GM21526 (cell line): ENCODE measurements at regions not wholly inside any gene's neighbourhood (a gene's known extent, or its start where the extent isn't known, plus 50 kb on each side); places are given as distances from the start of the nearest gene placed in this dataset.
"Not testable (repeated sequence)": the region's sequence is repeated elsewhere in the genome, so short reads cannot be mapped to it uniquely, and the experiment has no call there.

Source experiments
- ATAC-seq: cut with Tn5 transposase; IDR thresholded peaks from one replicate; pipeline ENCODE4 v1.9.1; 2021; ENCODE audit warnings: moderate library complexity; ENCODE audit not compliant: unreplicated experiment, low FRiP score

DNA sequence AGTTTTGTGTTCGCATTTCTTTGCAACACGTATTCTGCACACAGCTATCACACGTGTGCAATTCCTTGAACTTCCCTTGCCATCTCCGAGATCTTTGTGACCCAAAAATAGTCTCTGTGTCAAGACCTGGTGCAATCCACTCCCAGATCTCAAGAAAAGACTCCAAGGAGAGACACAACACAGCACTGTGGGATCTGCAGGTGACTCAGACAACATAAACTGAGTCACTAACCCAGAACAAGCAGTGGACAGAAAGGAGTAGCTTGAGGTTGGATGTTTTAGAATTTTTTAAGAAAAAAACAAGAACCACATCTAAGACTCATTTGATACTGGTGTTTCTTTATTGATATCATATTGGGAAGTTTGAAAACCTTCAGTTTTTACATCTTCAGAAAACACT lies 396.9 kb downstream of the AGTPBP1 start:
- ATAC-seq = no peak

DNA sequence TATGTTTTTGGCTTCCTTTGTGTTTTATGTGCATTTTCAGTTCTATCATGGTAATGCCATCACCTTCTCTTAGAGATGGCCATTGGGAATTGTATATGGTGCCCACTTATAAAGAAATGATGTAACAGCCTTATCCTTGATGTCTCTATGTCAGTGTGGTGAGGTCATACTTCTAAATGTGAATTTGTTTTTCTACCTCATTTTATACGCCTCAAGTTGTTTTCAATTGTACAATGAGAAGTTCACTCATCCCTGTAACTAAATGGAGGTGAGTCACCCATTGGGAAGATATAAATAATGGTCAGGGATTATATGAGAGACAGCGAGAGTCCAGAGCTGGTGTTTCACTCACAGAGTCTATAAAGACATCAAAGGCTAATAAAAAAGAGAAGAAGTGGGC lies 402.4 kb downstream of the AGTPBP1 start:
- ATAC-seq = no peak

- ATAC-seq = no peak
Observed at GRCh38 chr9:85334228-85334627, 407.5 kb downstream of the AGTPBP1 start.

- no peak for ATAC-seq
Observed at GRCh38 chr9:85332487-85332886, 409.3 kb downstream of the AGTPBP1 start.

- no peak for ATAC-seq
Observed at GRCh38 chr9:85331626-85332025, 410.1 kb downstream of the AGTPBP1 start.

GRCh38 chr9:85322592-85322991 lies 419.2 kb downstream of the AGTPBP1 start:
- no peak for ATAC-seq

DNA sequence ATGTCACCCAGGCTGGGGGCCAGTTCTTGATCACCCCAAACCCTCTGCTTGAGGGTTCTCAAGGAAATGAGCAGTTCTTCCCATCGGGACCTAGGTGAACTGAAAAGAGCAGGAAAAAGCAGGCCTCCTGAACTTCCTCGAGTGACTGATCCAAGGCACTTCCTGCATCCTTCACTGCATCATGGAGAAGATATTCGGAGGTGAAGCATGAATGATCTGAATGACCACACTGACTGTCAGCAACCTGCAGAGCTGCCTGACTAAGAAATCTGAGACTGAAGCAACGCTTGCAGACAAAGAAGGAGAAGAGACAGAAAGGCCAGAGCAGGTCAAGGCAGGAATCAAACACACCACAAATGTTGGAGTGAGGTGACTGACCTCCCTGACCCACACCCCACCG lies 420.2 kb downstream of the AGTPBP1 start:
- ATAC-seq = no peak

GRCh38 chr9:85319936-85320656 lies 421.7 kb downstream of the AGTPBP1 start:
- ATAC-seq = no peak

DNA sequence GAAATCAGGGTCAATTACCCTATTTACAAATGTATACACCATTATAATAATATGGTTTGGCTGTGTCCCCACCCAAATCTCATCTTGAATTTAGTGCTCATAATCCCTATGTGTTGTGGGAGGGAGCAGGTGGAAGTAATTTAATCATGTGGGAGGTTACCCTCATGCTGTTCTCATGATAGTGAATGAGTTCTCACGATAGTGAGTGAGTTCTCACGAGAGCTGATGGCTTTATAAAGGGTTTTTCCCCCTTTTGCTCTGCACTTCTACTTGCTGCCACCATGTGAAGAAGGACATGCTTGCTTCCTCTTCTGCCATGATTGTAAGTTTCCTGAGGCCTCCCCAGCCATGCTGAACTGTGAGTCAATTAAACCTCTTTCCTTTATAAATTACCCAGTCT lies 426.2 kb downstream of the AGTPBP1 start:
- not testable (repeated sequence) for ATAC-seq

DNA sequence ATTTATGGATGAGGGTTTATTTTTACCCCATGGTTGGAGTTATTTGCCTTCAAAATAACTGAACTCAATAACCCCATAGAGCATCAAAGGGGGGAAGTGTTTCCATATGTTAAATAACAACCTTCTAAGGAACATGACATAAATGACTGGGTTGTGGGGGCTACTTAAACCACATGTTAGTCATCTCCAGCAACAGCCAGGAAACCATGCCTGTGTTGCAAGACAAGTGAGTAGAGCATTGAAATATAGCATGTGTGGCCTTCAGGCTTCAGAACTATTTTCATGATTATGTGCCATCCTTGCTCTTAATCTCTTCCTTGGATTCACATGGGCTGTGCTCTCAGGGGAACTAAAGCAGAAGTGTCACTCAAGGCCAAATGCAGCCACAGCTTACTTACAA lies 431.2 kb downstream of the AGTPBP1 start:
- ATAC-seq = no peak

GRCh38 chr9:85303757-85304134 lies 438.0 kb downstream of the AGTPBP1 start:
- no peak for ATAC-seq

DNA sequence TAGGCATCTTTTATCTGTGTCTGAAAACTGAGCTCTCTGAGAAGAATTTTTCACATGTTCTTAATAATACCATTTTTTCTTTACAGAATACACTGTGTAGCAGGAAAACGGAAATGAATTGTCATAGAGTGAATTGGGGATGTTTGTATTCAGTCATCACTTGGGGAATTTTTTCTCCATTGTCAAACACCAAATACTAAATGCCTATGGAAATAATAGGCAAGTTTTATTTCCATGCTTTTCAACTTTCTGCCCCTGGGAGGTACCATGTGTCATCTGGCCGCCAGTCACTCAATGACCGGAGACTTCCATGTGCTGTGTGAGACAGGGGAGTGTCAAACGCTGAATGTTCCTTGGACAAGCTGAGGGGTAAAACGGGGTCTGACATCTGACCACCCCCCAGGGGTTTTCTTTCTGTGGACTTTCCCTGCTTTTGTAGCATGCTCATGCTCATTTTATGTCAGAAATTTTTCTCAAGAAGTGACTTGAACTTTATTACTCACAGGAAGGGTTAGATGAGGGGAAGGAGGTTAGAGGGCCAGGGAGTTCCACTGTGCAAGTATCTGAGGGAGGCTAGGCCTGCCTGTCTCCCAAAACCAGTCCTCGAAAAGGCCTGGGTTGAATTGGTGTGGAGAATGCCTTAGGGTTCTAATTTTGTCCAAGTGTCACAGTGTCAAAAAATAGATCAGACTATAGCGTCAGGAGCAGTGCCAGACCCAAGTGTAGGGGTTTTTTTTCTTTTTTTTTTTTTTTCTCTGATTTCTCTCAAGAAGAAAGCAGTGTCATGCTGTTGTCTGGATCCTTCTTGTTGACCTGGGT lies 438.6 kb downstream of the AGTPBP1 start:
- ATAC-seq = no peak

GRCh38 chr9:85298499-85298898 lies 443.3 kb downstream of the AGTPBP1 start:
- ATAC-seq = no peak

DNA sequence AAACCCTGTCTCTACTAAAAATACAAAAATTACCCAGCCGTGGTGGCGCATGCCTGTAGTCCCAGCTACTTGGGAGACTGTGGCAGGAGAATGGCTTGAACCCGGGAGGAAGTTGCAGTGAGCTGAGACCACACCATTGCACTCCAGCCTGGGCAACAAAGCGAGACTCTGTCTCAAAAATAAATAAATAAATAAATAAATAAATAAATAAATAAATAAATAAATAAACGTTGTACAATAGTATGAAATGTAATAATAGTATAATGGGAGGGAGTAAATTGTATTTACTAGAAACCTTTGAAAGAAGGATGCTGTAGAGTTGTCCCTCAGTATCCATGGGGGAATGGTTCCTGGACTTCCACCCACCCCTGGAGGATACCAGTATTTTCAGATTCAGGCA lies 446.5 kb downstream of the AGTPBP1 start:
- ATAC-seq = not testable (repeated sequence)

- ATAC-seq = no peak
Observed at GRCh38 chr9:85292261-85292660, 449.5 kb downstream of the AGTPBP1 start.

- ATAC-seq = no peak
Observed at GRCh38 chr9:85291266-85291665, 450.5 kb downstream of the AGTPBP1 start.

DNA sequence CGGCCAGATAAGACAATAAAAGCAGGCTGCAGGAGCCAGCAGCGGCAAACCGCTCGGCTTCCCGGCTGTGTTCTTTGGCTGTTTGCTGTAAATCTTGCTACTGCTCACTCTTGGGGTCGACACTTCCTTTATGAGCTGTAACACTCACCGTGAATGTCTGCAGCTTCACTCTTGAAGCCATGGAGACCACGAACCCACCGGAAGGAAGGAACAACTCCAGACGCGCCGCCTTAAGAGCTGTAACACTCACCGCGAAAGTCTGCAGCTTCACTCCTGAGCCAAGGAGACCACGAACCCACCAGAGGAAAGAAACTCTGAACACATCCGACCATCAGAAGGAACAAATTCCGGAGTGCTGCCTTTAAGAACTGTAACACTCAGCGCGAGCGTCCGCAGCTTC lies 451.7 kb downstream of the AGTPBP1 start:
- ATAC-seq = no peak

GRCh38 chr9:85289142-85289541 lies 452.6 kb downstream of the AGTPBP1 start:
- no peak for ATAC-seq

DNA sequence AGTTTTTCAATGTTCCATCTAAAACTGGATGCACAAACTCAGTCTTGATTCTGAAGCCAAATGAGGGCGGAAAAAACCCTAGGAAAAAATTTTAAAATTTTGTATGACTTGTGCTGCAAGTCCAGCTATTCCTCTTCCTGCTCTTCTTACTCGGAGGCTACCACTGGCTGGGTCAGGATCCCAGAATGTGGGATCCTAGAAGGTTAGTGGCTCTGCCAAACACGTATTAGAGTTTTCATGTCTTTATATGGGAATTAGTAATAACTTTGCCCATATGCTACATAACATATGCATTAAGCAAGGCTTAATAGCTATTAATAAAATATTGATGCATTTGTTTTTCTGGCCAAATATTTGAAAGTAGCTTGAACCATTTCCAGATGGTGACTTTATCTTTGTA lies 458.3 kb downstream of the AGTPBP1 start:
- no peak for ATAC-seq

GRCh38 chr9:85278769-85279168 lies 463.0 kb downstream of the AGTPBP1 start:
- no peak for ATAC-seq

DNA sequence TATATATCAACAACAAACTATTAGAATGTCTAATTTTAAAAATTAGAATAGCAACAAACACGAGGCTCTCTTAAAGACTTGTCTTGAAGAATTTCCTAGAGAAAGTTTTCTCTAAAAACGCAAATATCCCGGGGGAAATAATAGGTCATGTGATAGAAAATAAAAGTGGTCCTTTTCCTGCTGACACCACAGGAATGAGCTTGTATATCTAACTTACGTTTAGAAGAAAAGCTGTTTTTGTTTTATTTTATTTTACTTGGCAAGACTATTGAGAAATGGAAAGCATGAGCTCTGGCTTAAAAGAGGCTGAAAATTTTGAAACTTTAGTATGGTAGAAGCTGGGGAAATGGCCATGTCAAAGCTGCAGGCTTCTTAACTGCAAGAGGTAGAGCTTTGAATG lies 465.0 kb downstream of the AGTPBP1 start:
- ATAC-seq = no peak

- no peak for ATAC-seq
Observed at GRCh38 chr9:85269811-85270210, 471.9 kb downstream of the AGTPBP1 start.
